SU-DHL-6 (cell line): ENCODE measurements at regions not wholly inside any gene's neighbourhood (a gene's known extent, or its start where the extent isn't known, plus 50 kb on each side); places are given as distances from the start of the nearest gene placed in this dataset.

Experiments
- H2AFZ ChIP-seq: fragments of 200-600 bp; sonication (generic); 2 replicates; pipeline ENCODE4 v1.6.1; 2014; ENCODE audit warnings: low read depth, mild to moderate bottlenecking, moderate library complexity, mixed read lengths, antibody characterized with exemption, low read length; ENCODE audit not compliant: severe bottlenecking
- H3F3A ChIP-seq: fragments of 200-600 bp; shearing (Covaris generic); 2 replicates; pipeline ENCODE4 v1.6.0; 2016; ENCODE audit warnings: antibody characterized with exemption, mild to moderate bottlenecking; ENCODE audit not compliant: insufficient read depth
- H3K27ac ChIP-seq: fragments of 200-600 bp; sonication (generic); 2 replicates; pipeline ENCODE4 v1.5.1; 2016; ENCODE audit warnings: low read depth, mild to moderate bottlenecking, low read length, moderate library complexity, mixed read lengths
- H3K27me3 ChIP-seq: fragments of 200-600 bp; sonication (generic), shearing (Covaris generic); 2 replicates; pipeline ENCODE4 v1.6.0; 2014; ENCODE audit warnings: mild to moderate bottlenecking, low read length
- H3K36me3 ChIP-seq: fragments of 200-600 bp; sonication (generic); 2 replicates; pipeline ENCODE4 v1.6.1; 2014; ENCODE audit warnings: mild to moderate bottlenecking, low read length, mixed read lengths
- H3K4me2 ChIP-seq: fragments of 300-600, 200-600 bp; shearing (Covaris generic), sonication (generic); 2 replicates; pipeline ENCODE4 v1.6.0; 2014; ENCODE audit warnings: low read length, low read depth, mild to moderate bottlenecking; ENCODE audit not compliant: poor library complexity, severe bottlenecking
- H3K4me3 ChIP-seq: fragments of 200-600 bp; sonication (generic); 2 replicates; pipeline ENCODE4 v1.5.1; 2014; ENCODE audit warnings: antibody characterized with exemption, low read length, mild to moderate bottlenecking, mixed read lengths; ENCODE audit not compliant: insufficient read depth, poor library complexity, severe bottlenecking
- H3K79me2 ChIP-seq: fragments of 200-600 bp; sonication (generic); 2 replicates; pipeline ENCODE4 v1.6.1; 2014; ENCODE audit warnings: mild to moderate bottlenecking, low read length, moderate library complexity; ENCODE audit not compliant: insufficient read depth
- H3K9ac ChIP-seq: fragments of 200-600 bp; sonication (generic); 2 replicates; pipeline ENCODE4 v1.7.0; 2014; ENCODE audit warnings: mild to moderate bottlenecking, low read length
- H3K9me2 ChIP-seq: fragments of 200-600 bp; sonication (generic); replicated peaks from 2 replicates; pipeline ENCODE4 v1.6.1; 2014; ENCODE audit warnings: low read length; ENCODE audit not compliant: insufficient read depth
- H3K9me3 ChIP-seq: fragments of 200-600 bp; sonication (generic); 2 replicates; pipeline ENCODE4 v1.6.1; 2014; ENCODE audit warnings: low read length, mixed read lengths; ENCODE audit not compliant: insufficient read depth
- H4K20me1 ChIP-seq: fragments of 200-600 bp; sonication (generic); 2 replicates; pipeline ENCODE4 v1.6.1; 2014; ENCODE audit warnings: low read depth, mild to moderate bottlenecking, antibody characterized with exemption, low read length, moderate library complexity, mixed read lengths
- CTCF ChIP-seq: fragments of 200-600 bp; sonication (generic); IDR thresholded peaks from one replicate; pipeline ENCODE4 v1.5.1; 2017; ENCODE audit warnings: antibody characterized with exemption, mild to moderate bottlenecking, low read length, moderate library complexity; ENCODE audit not compliant: insufficient read depth, poor library complexity, severe bottlenecking
- EZH2phosphoT487 ChIP-seq: fragments of 200-600 bp; sonication (generic), shearing (Covaris generic); conservative IDR thresholded peaks from 2 replicates; pipeline ENCODE4 v1.6.1; 2018; ENCODE audit warnings: mild to moderate bottlenecking, antibody characterized with exemption, low read length, moderate library complexity, mixed read lengths

- no peak overlapping the region for H3K4me3 ChIP-seq
- no peak overlapping the region for H3K4me2 ChIP-seq
- H3K36me3 ChIP-seq: no peaks in the 10 kb centered on the region; the same call in 1 of the 2 replicates
- peaks cover 34% of the 10 kb centered on the region; the same call in 1 of the 2 replicates for H3K9me3 ChIP-seq
- no peak for TF ChIP-seq CTCF
- no peak for TF ChIP-seq EZH2phosphoT487
- no peak overlapping the region for H3K9ac ChIP-seq
- no peak overlapping the region for H3K27ac ChIP-seq
- no peaks in the 10 kb centered on the region for H3K79me2 ChIP-seq
- no peaks in the 10 kb centered on the region for H3K27me3 ChIP-seq
- H4K20me1 ChIP-seq: no peaks in the 10 kb centered on the region
- no peak overlapping the region for H2AFZ ChIP-seq
- no peaks in the 10 kb centered on the region for H3K9me2 ChIP-seq
- no peaks in the 10 kb centered on the region for H3F3A ChIP-seq
Observed at GRCh38 chr12:69189378-69189978, 49.9 kb upstream of the CPSF6 start.
